K562 (cell line): ENCODE measurements at regions not wholly inside any gene's neighbourhood (a gene's known extent, or its start where the extent isn't known, plus 50 kb on each side); places are given as distances from the start of the nearest gene placed in this dataset.

Experiments
- ARID2 ChIP-seq: fragments of 450-650 bp; IDR thresholded peaks from 2 replicates; pipeline ENCODE4 v1.6.1; 2017; ENCODE audit warnings: antibody characterized with exemption, mild to moderate bottlenecking
- BMI1 ChIP-seq: fragments of 150-350 bp; IDR thresholded peaks from 2 replicates; pipeline ENCODE4 v1.6.1; 2014; ENCODE audit warnings: low read length
- CAMTA2 ChIP-seq: fragments of 250-450 bp; sonication (Bioruptor Pico); conservative IDR thresholded peaks from 2 replicates; pipeline ENCODE4 v1.5.1; 2022
- KDM5B ChIP-seq: fragments of 200-600 bp; sonication (generic); IDR thresholded peaks from 2 replicates; pipeline ENCODE4 v1.6.1; 2012; ENCODE audit warnings: low read depth, mild to moderate bottlenecking, moderate library complexity, low read length, control low read depth, inconsistent platforms; ENCODE audit not compliant: insufficient replicate concordance
- LEF1 ChIP-seq: fragments of 450-650 bp; IDR thresholded peaks from 2 replicates; pipeline ENCODE4 v1.6.1; 2016; ENCODE audit warnings: mild to moderate bottlenecking
- RBFOX2 ChIP-seq: fragments of 200-400 bp; formaldehyde crosslinking; IDR thresholded peaks from 2 replicates; pipeline ENCODE4 v1.6.1; 2017; ENCODE audit warnings: low read depth, mild to moderate bottlenecking, low read length, moderate library complexity
- ZNF561 ChIP-seq: fragments of 450-650 bp; formaldehyde crosslinking; conservative IDR thresholded peaks from 2 replicates; pipeline ENCODE4 v1.4.0; 2020; ENCODE audit warnings: mild to moderate bottlenecking, moderate library complexity
- TF ChIP-seq, protein P1 (sequence below): fragments of 150-350 bp; conservative IDR thresholded peaks from 2 replicates; pipeline ENCODE4 v1.6.1; 2014; ENCODE audit warnings: low read length
- TF ChIP-seq, protein P2 (sequence below), 2 experiments: fragments of 450-650 bp in 1 of 2; sonication (generic) in 1 of 2; formaldehyde crosslinking in 1 of 2; IDR thresholded peaks in 1 of 2; conservative IDR thresholded peaks in 1 of 2; 2 replicates each; pipeline versions ENCODE4 v1.6.1 to v1.8.1; 2016 to 2023; ENCODE audit warnings: mild to moderate bottlenecking in 2 of 2, moderate library complexity in 2 of 2, inconsistent platforms in 1 of 2, missing genetic modification reagents in 1 of 2
- TF ChIP-seq, protein P3 (sequence below): fragments of 450-650 bp; IDR thresholded peaks from 2 replicates; pipeline ENCODE4 v1.6.1; 2017; ENCODE audit warnings: antibody characterized with exemption

- no peak for TF ChIP-seq LEF1
- TF ChIP-seq ARID2: no peak
- TF ChIP-seq, protein P1, sequence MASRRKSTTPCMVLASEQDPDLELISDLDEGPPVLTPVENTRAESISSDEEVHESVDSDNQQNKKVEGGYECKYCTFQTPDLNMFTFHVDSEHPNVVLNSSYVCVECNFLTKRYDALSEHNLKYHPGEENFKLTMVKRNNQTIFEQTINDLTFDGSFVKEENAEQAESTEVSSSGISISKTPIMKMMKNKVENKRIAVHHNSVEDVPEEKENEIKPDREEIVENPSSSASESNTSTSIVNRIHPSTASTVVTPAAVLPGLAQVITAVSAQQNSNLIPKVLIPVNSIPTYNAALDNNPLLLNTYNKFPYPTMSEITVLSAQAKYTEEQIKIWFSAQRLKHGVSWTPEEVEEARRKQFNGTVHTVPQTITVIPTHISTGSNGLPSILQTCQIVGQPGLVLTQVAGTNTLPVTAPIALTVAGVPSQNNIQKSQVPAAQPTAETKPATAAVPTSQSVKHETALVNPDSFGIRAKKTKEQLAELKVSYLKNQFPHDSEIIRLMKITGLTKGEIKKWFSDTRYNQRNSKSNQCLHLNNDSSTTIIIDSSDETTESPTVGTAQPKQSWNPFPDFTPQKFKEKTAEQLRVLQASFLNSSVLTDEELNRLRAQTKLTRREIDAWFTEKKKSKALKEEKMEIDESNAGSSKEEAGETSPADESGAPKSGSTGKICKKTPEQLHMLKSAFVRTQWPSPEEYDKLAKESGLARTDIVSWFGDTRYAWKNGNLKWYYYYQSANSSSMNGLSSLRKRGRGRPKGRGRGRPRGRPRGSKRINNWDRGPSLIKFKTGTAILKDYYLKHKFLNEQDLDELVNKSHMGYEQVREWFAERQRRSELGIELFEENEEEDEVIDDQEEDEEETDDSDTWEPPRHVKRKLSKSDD: no peak
- TF ChIP-seq CAMTA2 (CRISPR knock-in tag): no peak
- TF ChIP-seq, protein P2, sequence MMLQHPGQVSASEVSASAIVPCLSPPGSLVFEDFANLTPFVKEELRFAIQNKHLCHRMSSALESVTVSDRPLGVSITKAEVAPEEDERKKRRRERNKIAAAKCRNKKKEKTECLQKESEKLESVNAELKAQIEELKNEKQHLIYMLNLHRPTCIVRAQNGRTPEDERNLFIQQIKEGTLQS (IDR thresholded peaks at IDR 0.05): no peak
- TF ChIP-seq, protein P2 (CRISPR knock-in tag; conservative IDR thresholded peaks at IDR 0.05): no peak
- no peak for TF ChIP-seq RBFOX2
- no peak for TF ChIP-seq ZNF561
- no peak for TF ChIP-seq KDM5B
- TF ChIP-seq, protein P3, sequence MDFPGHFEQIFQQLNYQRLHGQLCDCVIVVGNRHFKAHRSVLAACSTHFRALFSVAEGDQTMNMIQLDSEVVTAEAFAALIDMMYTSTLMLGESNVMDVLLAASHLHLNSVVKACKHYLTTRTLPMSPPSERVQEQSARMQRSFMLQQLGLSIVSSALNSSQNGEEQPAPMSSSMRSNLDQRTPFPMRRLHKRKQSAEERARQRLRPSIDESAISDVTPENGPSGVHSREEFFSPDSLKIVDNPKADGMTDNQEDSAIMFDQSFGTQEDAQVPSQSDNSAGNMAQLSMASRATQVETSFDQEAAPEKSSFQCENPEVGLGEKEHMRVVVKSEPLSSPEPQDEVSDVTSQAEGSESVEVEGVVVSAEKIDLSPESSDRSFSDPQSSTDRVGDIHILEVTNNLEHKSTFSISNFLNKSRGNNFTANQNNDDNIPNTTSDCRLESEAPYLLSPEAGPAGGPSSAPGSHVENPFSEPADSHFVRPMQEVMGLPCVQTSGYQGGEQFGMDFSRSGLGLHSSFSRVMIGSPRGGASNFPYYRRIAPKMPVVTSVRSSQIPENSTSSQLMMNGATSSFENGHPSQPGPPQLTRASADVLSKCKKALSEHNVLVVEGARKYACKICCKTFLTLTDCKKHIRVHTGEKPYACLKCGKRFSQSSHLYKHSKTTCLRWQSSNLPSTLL: no peak
- no peak for TF ChIP-seq BMI1
Observed at GRCh38 chr4:189837471-189837870, 103.2 kb upstream of the FRG1 start (continued).
